Immature natural killer cell (primary cell): ENCODE measurements at regions not wholly inside any gene's neighbourhood (a gene's known extent, or its start where the extent isn't known, plus 50 kb on each side); places are given as distances from the start of the nearest gene placed in this dataset.

ENCODE experiments used
- DNase-seq, 3 donors: peaks; one replicate each; pipeline ENCODE4 v3.0.0; 2022; ENCODE audit warnings: mixed read lengths in 1 of 3
- H3K27ac Mint-ChIP-seq, 6 donors: one replicate each; pipeline ENCODE4 v1.8.0; 2020; ENCODE audit warnings: mixed read lengths in 6 of 6, mild to moderate bottlenecking in 5 of 6, inconsistent platforms in 4 of 6, moderate library complexity in 3 of 6
- H3K27me3 Mint-ChIP-seq, 3 donors: one replicate each; pipeline ENCODE4 v1.8.0; 2020 to 2021; ENCODE audit warnings: low read depth in 3 of 3, mild to moderate bottlenecking in 3 of 3, mixed read lengths in 3 of 3, moderate library complexity in 3 of 3, inconsistent platforms in 1 of 3
- H3K36me3 Mint-ChIP-seq, 3 donors: one replicate each; pipeline ENCODE4 v1.8.0; 2020; ENCODE audit warnings: mixed read lengths in 3 of 3, inconsistent platforms in 2 of 3, mild to moderate bottlenecking in 2 of 3
- H3K4me1 Mint-ChIP-seq, 2 donors: one replicate each; pipeline ENCODE4 v1.8.0; 2020; ENCODE audit warnings: inconsistent platforms in 2 of 2, mild to moderate bottlenecking in 2 of 2, mixed read lengths in 2 of 2, moderate library complexity in 1 of 2
- H3K4me3 Mint-ChIP-seq, 5 donors: one replicate each; pipeline ENCODE4 v1.8.0; 2020; ENCODE audit warnings: mild to moderate bottlenecking in 5 of 5, mixed read lengths in 5 of 5, inconsistent platforms in 3 of 5, moderate library complexity in 3 of 5
- H3K9me3 Mint-ChIP-seq, 6 donors: one replicate each; pipeline ENCODE4 v1.8.0; 2020; ENCODE audit warnings: mild to moderate bottlenecking in 6 of 6, mixed read lengths in 6 of 6, inconsistent platforms in 4 of 6, moderate library complexity in 3 of 6

DNA sequence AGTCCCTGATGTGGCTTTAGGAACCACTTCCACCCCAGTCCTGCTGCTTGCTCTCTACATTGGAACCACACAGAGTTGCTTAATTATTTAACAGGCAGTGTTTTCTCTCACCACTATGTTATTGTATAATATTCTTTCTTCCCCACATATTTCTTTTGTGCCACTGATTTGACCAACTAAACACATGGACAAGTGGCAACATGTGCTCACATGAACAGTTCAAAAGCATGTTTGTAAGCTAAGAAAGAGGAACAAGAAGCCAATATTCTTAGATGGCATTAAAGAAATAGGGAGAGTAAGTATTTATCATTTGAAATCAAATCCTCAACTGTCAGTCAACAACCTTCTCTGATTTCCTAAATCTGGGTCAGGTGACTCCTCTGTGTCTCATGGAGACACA is 409.6 kb downstream of the FBXO15 start:
- Mint-ChIP-seq H3K27ac (no peak overlapping the region), H3K36me3 (no peaks in the 10 kb centered on the region), H3K4me3 (no peak overlapping the region), H3K4me1 (no peaks in the 10 kb centered on the region), H3K27me3 (no peaks in the 10 kb centered on the region), H3K9me3 (peaks cover 0 to 28% (median 7%) of the 10 kb centered on the region in 6 donors)
- DNase-seq = no peak

DNA sequence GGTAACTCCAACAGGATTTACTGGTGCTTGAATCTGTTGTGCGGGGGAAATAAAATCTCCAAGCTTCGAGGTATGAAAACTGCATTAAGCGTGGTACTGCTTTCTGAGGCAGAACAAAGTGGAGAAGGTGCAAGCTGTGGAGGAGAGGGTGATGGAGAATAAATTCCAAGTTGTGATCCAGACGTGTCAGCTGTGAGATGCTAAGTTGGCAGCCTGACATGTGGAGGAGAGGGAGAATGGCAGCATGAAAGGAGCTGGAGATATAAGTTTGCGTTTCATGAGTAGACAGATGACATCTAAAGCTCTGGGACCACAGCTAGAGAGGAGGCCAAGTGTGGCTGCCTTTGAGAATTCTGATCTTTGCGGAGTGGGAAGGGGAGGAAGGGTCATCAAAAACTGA is 411.8 kb downstream of the FBXO15 start:
- Mint-ChIP-seq H3K4me1 (no peaks in the 10 kb centered on the region), H3K4me3 (no peak overlapping the region), H3K9me3 (peaks cover 3 to 28% (median 8%) of the 10 kb centered on the region in 6 donors), H3K27me3 (no peaks in the 10 kb centered on the region), H3K27ac (no peak overlapping the region), H3K36me3 (no peaks in the 10 kb centered on the region)
- DNase-seq = no peak

DNA sequence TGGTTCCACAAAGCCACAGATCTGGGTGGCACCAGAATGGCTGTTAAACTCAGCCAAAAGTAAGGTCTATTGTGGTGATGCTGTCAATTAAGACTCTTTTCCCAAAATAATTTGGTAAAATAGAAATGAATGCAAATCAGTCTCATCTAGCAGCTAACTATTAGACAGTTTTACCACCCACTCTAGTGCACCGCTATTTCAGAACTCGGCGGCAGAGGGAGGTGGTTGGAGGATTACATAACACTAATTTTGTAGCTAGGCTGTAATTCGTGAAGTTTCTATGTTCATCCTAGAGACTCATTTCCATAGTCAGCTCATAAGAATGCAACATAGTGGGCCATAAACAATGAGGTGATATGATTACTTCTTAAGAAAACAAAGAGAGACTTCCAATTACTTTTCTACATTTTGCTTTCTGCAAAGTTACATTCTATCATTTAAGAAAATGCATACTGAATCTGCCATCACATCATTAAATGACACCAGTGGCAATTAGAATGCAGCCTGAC is 413.8 kb downstream of the FBXO15 start:
- Mint-ChIP-seq H3K4me3 (no peak overlapping the region), H3K36me3 (no peaks in the 10 kb centered on the region), H3K4me1 (no peaks in the 10 kb centered on the region), H3K27me3 (no peaks in the 10 kb centered on the region), H3K9me3 (peaks cover 4 to 31% (median 12%) of the 10 kb centered on the region in 6 donors), H3K27ac (no peak overlapping the region)
- no peak for DNase-seq

DNA sequence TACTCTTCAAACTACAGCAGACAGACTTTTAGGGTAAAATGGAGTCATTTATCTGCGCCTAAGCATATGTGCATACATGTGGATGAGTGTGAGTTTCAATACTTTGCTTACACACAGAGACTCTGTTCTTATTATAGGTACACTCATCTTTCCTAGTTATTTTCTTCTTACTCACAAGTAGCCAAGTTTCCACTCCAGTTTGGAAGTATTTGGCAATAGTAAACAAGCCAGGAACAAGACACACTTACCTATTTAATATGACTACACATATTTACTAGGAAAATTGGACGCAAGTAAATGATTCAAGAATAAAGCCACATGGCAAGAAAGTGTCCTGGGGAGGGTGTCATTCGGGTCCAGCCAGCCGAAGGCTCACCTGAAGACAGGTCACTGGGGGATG is 414.3 kb downstream of the FBXO15 start:
- Mint-ChIP-seq H3K27ac (no peak overlapping the region), H3K4me1 (no peaks in the 10 kb centered on the region), H3K36me3 (no peaks in the 10 kb centered on the region), H3K4me3 (no peak overlapping the region), H3K27me3 (no peaks in the 10 kb centered on the region), H3K9me3 (peaks cover 4 to 31% (median 10%) of the 10 kb centered on the region in 6 donors)
- no peak for DNase-seq

DNA sequence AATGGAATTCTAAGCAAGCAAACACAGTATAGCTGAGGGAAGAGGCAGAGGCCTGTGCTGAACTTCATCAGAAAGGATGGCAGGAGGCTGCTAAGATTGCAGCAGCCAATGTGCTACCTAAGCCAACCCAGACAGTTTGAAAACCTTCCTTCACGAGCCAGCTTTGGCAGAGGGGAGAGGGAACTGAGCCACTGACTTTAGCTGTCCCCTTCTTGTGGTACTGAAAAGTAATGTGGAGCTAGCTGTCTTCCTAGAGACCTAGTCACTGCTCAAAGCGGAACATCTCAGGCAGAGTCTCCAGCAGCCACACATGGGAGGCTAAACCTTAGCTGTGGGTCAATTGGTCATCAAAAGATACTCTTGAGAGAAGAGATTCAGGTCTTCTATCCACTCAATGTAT is 419.0 kb downstream of the FBXO15 start:
- H3K27me3 Mint-ChIP-seq = no peaks in the 10 kb centered on the region
- no peaks in the 10 kb centered on the region for H3K4me1 Mint-ChIP-seq
- H3K9me3 Mint-ChIP-seq = peaks cover 4 to 28% (median 10%) of the 10 kb centered on the region in 6 donors
- no peak overlapping the region for H3K27ac Mint-ChIP-seq
- no peak overlapping the region for H3K4me3 Mint-ChIP-seq
- no peaks in the 10 kb centered on the region for H3K36me3 Mint-ChIP-seq
- no peak for DNase-seq

DNA sequence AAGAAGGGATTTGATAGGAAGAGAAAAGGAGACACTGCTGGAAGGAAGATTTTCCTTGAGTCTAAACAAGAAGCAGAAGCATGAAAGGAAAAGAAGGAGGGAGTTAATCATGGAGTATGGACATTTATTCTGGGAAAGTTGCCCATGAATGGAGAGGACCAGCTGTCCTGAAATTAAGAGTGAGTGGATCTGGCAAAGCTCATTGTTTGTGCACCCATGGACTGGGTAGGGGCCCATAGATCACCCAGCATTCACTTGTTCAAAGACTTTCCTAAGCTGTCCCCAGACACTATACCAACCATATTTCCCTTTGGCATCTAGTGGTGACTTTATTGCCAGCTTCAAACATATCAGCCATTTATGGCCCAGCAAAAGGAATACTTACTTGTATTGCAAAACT is 422.7 kb downstream of the FBXO15 start:
- no peak for DNase-seq
- Mint-ChIP-seq H3K4me3 (no peak overlapping the region), H3K4me1 (no peaks in the 10 kb centered on the region), H3K27ac (no peak overlapping the region), H3K36me3 (no peaks in the 10 kb centered on the region), H3K9me3 (peaks cover 0 to 25% (median 4%) of the 10 kb centered on the region in 6 donors), H3K27me3 (no peaks in the 10 kb centered on the region)

DNA sequence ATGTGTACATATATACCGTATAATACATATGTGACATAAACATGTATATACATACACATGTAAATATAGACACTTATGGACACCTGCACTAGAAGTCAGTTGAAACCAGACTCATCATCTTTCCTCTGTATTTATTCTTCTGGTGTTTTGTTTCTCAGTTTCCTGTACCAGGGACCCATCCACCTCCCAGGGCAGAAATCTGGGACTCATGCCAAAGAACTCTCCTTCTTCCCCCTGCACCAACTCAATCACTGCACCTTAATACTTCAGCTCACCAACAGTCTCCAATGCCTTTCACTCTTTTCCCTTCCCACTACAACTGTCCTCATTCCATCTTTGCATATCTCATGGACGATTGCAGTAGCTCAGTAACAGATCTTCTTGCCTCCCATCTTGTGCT is 428.0 kb downstream of the FBXO15 start:
- no peak for DNase-seq
- no peaks in the 10 kb centered on the region for H3K4me1 Mint-ChIP-seq
- H3K36me3 Mint-ChIP-seq = peaks cover 0 to 3% (median 0%) of the 10 kb centered on the region in 3 donors
- peaks cover 0 to 3% (median 0%) of the 10 kb centered on the region in 3 donors for H3K27me3 Mint-ChIP-seq
- H3K9me3 Mint-ChIP-seq = peaks cover 0 to 21% (median 7%) of the 10 kb centered on the region in 6 donors
- H3K4me3 Mint-ChIP-seq = no peak overlapping the region
- H3K27ac Mint-ChIP-seq = no peak overlapping the region

DNA sequence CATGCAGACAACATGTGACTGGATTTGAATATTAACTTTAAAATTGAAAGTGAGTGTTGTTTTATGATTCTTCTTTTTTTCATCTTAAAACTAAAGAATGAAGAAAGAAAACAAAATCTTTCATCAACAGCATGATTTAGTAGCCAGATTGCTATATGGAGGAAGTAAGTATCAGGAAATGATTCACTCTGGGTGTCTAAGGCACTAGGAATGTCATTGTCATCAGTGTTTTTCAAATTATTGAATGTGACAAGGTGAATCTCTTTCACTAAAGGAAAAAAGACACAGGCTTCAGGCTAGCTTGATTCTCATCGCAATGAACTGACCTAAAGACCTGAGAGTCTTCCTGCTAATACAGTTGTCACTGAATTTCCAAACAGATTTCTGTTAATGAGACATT is 430.1 kb downstream of the FBXO15 start:
- no peak overlapping the region for H3K4me3 Mint-ChIP-seq
- DNase-seq = no peak
- peaks cover 0 to 3% (median 0%) of the 10 kb centered on the region in 3 donors for H3K36me3 Mint-ChIP-seq
- no peaks in the 10 kb centered on the region for H3K4me1 Mint-ChIP-seq
- H3K27ac Mint-ChIP-seq = no peak overlapping the region
- H3K9me3 Mint-ChIP-seq = peaks cover 0 to 18% (median 9%) of the 10 kb centered on the region in 6 donors
- peaks cover 0 to 3% (median 0%) of the 10 kb centered on the region in 3 donors for H3K27me3 Mint-ChIP-seq

DNA sequence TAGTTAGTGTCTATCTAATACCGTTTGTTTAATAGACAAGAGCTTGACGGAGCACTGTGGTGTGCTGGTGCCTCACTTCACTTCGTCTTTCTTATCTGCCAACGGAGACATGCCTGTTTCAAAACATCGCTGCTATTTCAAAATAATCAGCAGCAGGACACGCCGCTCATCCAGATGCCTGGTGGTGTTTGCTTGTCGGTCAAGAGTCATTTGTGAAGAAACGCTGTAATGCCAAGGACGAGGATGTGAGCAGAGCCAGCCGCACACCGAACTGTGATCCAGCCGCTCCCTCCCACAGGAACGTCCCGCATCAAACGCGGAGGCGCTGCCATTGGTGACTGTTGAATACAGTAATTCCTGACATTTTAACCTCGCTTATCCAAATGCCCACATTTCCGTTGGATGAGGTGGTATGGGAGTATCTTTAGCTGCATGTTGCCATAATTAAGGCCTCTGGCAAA is 432.4 kb downstream of the FBXO15 start:
- no peaks in the 10 kb centered on the region for H3K4me1 Mint-ChIP-seq
- no peak overlapping the region for H3K27ac Mint-ChIP-seq
- H3K9me3 Mint-ChIP-seq = peaks cover 0 to 24% (median 8%) of the 10 kb centered on the region in 6 donors
- H3K36me3 Mint-ChIP-seq = peaks cover 0 to 3% (median 0%) of the 10 kb centered on the region in 3 donors
- no peak for DNase-seq
- peaks cover 0 to 3% (median 0%) of the 10 kb centered on the region in 3 donors for H3K27me3 Mint-ChIP-seq
- no peak overlapping the region for H3K4me3 Mint-ChIP-seq

DNA sequence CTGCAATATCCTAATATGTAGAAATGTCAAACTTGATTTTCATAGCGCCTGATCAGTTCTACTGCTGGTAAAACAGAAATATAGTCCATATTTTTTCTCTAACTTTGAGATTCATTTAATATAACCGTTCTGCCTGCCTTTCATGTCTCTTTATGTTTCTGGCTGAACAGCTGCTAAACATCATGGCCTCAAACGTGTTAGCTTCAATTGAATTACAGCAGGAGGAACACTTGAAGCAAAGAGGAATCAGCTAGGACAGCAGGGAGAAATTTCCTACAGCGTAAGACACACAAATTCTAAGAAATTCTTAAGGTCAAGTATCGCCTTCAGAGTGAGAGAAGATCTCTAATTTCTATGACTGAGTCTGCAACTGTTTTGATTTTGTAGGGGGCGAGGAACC is 433.2 kb downstream of the FBXO15 start:
- DNase-seq = no peak
- Mint-ChIP-seq H3K36me3 (peaks cover 0 to 3% (median 0%) of the 10 kb centered on the region in 3 donors), H3K9me3 (peaks cover 0 to 24% (median 9%) of the 10 kb centered on the region in 6 donors), H3K27me3 (peaks cover 0 to 3% (median 0%) of the 10 kb centered on the region in 3 donors), H3K4me1 (no peaks in the 10 kb centered on the region), H3K27ac (no peak overlapping the region), H3K4me3 (no peak overlapping the region)

DNA sequence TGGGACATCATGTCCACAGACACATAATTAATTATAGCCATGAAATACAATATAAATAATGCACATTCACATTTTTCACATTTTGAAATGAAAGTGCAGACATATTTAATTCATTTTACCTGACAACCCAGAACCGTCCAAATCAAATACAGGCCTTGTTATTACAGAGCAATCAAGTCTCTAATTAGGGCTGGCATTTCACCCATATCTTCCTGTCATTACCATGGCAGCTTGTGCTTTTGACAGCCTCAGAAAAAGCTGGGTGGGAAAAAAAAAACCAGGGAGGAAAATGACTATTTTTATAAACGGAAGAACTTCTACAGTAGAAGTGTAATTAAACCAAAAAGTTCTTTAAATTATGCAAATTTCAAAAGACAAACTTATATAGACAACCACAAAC is 436.4 kb downstream of the FBXO15 start:
- H3K4me3 Mint-ChIP-seq = no peak overlapping the region
- H3K4me1 Mint-ChIP-seq = no peaks in the 10 kb centered on the region
- no peak for DNase-seq
- peaks cover 0 to 3% (median 0%) of the 10 kb centered on the region in 3 donors for H3K27me3 Mint-ChIP-seq
- H3K27ac Mint-ChIP-seq = no peak overlapping the region
- H3K36me3 Mint-ChIP-seq = peaks cover 0 to under 1% (median 0%) of the 10 kb centered on the region in 3 donors
- H3K9me3 Mint-ChIP-seq = peaks cover 3 to 13% (median 8%) of the 10 kb centered on the region in 6 donors

DNA sequence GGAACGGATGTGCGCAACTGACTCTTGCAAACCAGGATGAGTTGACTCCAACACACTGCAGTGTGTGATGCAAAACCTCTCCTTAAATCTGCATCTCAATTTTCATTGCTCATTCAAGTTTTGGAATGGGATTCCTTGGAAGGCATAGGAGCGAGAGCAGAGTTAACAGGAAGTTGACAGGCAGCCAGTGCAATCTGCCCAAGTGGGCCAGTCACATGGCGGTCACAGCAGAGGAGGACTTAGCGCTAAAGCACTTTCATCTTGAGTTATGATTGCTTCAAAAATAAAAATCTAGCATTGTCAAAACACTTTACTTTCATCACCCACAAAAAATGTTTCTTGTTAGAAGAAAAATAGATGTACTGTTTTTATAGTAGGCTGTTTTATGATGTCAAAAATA is 439.0 kb downstream of the FBXO15 start:
- H3K4me1 Mint-ChIP-seq = no peaks in the 10 kb centered on the region
- no peak overlapping the region for H3K4me3 Mint-ChIP-seq
- peaks cover 2 to 10% (median 7%) of the 10 kb centered on the region in 6 donors for H3K9me3 Mint-ChIP-seq
- DNase-seq = no peak
- H3K27me3 Mint-ChIP-seq = no peaks in the 10 kb centered on the region
- H3K36me3 Mint-ChIP-seq = no peaks in the 10 kb centered on the region
- H3K27ac Mint-ChIP-seq = no peak overlapping the region

DNA sequence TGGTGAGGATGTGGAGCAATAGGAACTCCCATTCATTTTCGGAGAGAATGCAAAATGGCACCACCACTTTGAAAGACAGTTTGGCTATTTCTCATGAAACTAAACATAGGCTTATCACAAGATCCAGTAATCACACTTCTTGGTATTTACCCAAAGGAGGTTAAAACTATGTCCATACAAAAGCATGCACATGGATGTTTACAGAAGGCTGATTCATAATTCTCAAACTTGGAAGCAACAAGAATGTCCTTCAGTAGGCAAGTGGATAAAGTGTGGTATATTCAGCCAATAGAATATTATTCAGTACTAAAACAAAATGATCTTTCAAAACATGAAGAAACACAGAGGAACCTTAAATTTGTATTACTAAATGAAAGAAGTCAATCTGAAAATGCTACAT is 440.6 kb downstream of the FBXO15 start:
- no peak for DNase-seq
- H3K27me3 Mint-ChIP-seq = peaks cover 0 to 2% (median 0%) of the 10 kb centered on the region in 3 donors
- no peak overlapping the region for H3K27ac Mint-ChIP-seq
- no peaks in the 10 kb centered on the region for H3K4me1 Mint-ChIP-seq
- H3K9me3 Mint-ChIP-seq = peaks cover 1 to 14% (median 6%) of the 10 kb centered on the region in 6 donors
- no peaks in the 10 kb centered on the region for H3K36me3 Mint-ChIP-seq
- H3K4me3 Mint-ChIP-seq = no peak overlapping the region

DNA sequence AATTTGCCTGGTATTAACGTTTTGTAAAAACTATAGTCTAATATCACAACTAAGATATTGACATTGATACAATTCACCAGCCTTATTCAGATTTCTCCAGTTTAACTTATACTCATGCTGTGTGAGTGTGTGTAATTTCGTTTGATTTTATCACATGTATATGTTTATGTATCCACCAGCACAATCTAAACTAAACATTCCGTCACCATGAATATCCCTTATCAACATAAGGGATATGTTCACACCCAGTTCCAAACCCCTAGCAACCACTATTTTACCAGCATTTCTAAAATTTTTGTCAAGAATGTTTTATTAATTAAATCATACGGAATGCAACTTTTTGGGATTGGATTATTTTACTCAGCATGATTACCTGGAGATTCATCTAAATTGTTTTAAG is 450.3 kb downstream of the FBXO15 start:
- Mint-ChIP-seq H3K36me3 (no peaks in the 10 kb centered on the region), H3K4me1 (no peaks in the 10 kb centered on the region), H3K9me3 (peaks cover 0 to 10% (median 3%) of the 10 kb centered on the region in 6 donors), H3K27ac (no peak overlapping the region), H3K4me3 (no peak overlapping the region), H3K27me3 (peaks cover 0 to 2% (median 0%) of the 10 kb centered on the region in 3 donors)
- DNase-seq = no peak

DNA sequence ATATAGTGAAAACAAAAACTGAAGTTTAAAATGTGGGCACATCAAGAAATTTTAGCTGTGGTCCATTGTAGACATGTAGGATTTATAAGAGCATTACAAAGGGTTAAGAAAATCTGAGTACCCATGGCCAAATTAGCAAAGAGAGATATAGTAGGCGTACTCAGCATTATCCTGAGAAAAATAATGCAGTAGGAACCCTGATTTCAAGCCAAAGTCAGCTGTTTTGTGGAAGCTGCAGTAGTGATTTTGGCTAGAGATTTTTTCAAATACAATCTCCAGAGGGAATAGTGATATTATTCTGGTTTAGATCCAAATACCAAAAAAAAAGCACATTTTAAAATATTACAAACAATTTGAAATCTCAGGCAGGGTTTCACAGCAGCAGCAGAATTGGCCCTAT is 450.9 kb downstream of the FBXO15 start:
- H3K27me3 Mint-ChIP-seq = peaks cover 0 to 2% (median 1%) of the 10 kb centered on the region in 3 donors
- H3K36me3 Mint-ChIP-seq = no peaks in the 10 kb centered on the region
- H3K4me1 Mint-ChIP-seq = no peaks in the 10 kb centered on the region
- peaks cover 0 to 14% (median 3%) of the 10 kb centered on the region in 6 donors for H3K9me3 Mint-ChIP-seq
- DNase-seq = no peak
- no peak overlapping the region for H3K27ac Mint-ChIP-seq
- H3K4me3 Mint-ChIP-seq = no peak overlapping the region
